ENCODE measurements at regions not wholly inside any gene's neighbourhood (a gene's known extent, or its start where the extent isn't known, plus 50 kb on each side); places are given as distances from the start of the nearest gene placed in this dataset.
"Not testable (repeated sequence)": the region's sequence is repeated elsewhere in the genome, so short reads cannot be mapped to it uniquely, and the experiment has no call there.

DNA sequence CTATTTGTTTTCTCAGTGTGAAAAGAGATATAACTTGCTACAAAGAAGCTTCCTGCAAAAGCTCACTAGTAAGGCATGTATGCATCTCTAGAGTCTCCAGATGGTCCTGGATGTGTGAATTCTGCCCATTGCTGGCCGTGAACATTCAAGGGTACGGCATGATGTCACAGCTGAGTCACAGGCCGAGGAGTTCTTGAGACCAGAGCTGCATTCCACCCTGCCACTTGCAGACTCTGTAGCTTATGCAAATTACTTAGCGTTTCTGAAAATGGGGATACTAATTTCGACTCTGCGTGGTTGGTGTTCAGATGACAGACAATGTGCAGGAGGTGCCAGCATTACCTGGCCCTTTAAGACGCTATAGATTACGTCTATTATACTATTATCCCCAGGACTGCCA lies 470.7 kb downstream of the ZNF536 start:
- no peak overlapping the region for H3K4me3 ChIP-seq
- ATAC-seq (ENCODE audit: low FRiP score in 2 of 2) = no peak
- H3K36me3 ChIP-seq = no peaks in the 10 kb centered on the region
- H3K27me3 ChIP-seq = no peaks in the 10 kb centered on the region
- no peaks in the 10 kb centered on the region for H3K4me1 ChIP-seq
- no peak for DNase-seq
- H3K9me3 ChIP-seq = no peaks in the 10 kb centered on the region
- no peak for TF ChIP-seq CTCF (IDR thresholded peaks at IDR 0.05)
- TF ChIP-seq EP300 (IDR thresholded peaks at IDR 0.05) = no peak
- no peak for TF ChIP-seq POLR2AphosphoS5 (IDR thresholded peaks at IDR 0.05)
- no peak for TF ChIP-seq POLR2A (IDR thresholded peaks at IDR 0.05)
- 88 to 96% methylated on average over 8 of the region's 8 CpGs for WGBS, 2 donors
- no peak overlapping the region for H3K27ac ChIP-seq

GRCh38 chr19:30841934-30842333 lies 469.8 kb downstream of the ZNF536 start:
- H3K27ac ChIP-seq = no peak overlapping the region
- DNase-seq = no peak
- 93 to 96% methylated on average over 4 to 5 of the region's 5 CpGs for WGBS, 2 donors
- H3K27me3 ChIP-seq = no peaks in the 10 kb centered on the region
- H3K36me3 ChIP-seq = no peaks in the 10 kb centered on the region
- no peaks in the 10 kb centered on the region for H3K9me3 ChIP-seq
- peak in 1 of 2 donors; percentile 43 for ATAC-seq (ENCODE audit: low FRiP score in 2 of 2)
- no peak overlapping the region for H3K4me3 ChIP-seq
- TF ChIP-seq CTCF (IDR thresholded peaks at IDR 0.05) (no peak), EP300 (IDR thresholded peaks at IDR 0.05) (no peak), POLR2A (IDR thresholded peaks at IDR 0.05) (no peak), POLR2AphosphoS5 (IDR thresholded peaks at IDR 0.05) (no peak)
- no peaks in the 10 kb centered on the region for H3K4me1 ChIP-seq

DNA sequence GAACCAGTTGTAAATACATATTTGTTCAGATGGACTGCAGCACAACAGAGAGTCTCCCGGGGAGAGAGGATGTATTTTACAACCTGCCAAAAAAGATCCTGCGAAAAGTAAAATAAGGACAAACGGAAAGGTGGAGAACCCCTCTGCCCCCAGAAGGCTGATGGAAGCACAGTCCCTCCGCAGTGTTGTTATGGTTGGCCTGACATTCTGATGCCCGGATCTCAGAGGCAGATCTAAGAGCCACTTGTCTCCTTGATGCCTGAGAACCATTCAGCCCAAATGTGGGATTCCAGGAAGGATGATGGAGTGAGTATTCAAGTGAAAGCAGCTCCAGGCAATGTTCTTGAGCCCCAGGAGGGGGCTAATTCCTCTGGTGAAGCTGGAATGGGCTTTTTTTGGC lies 458.7 kb downstream of the ZNF536 start:
- TF ChIP-seq POLR2AphosphoS5 (IDR thresholded peaks at IDR 0.05) = no peak
- TF ChIP-seq EP300 (IDR thresholded peaks at IDR 0.05) = no peak
- TF ChIP-seq POLR2A (IDR thresholded peaks at IDR 0.05) = no peak
- TF ChIP-seq CTCF (IDR thresholded peaks at IDR 0.05) = no peak
- H3K27me3 ChIP-seq = no peaks in the 10 kb centered on the region
- WGBS, 2 donors = 78 to 89% methylated on average over 5 of the region's 5 CpGs
- no peak for ATAC-seq (ENCODE audit: low FRiP score in 2 of 2)
- H3K36me3 ChIP-seq = no peaks in the 10 kb centered on the region
- H3K27ac ChIP-seq = no peak overlapping the region
- no peak overlapping the region for H3K4me3 ChIP-seq
- DNase-seq = no peak
- H3K9me3 ChIP-seq = peaks cover 0 to 8% (median 0%) of the 10 kb centered on the region in 4 donors
- H3K4me1 ChIP-seq = no peaks in the 10 kb centered on the region

- not testable (repeated sequence) for H3K36me3 ChIP-seq; DNase-seq; ATAC-seq (ENCODE audit: low FRiP score in 2 of 2); H3K4me1 ChIP-seq; H3K27me3 ChIP-seq; H3K27ac ChIP-seq; H3K9me3 ChIP-seq; H3K4me3 ChIP-seq
- WGBS, 2 donors = 89 to 92% methylated on average over 5 of the region's 5 CpGs
These were observed 453.3 kb downstream of the ZNF536 start for GRCh38 chr19:30825505-30825904.

- DNase-seq (no peak), ATAC-seq (ENCODE audit: low FRiP score in 2 of 2) (no peak)
- peaks cover 0 to 8% (median 0%) of the 10 kb centered on the region in 4 donors for H3K9me3 ChIP-seq
- 74 to 88% methylated on average over 2 of the region's 2 CpGs for WGBS, 2 donors
- H3K27ac ChIP-seq = no peak overlapping the region
- no peaks in the 10 kb centered on the region for H3K27me3 ChIP-seq
- no peaks in the 10 kb centered on the region for H3K4me1 ChIP-seq
- TF ChIP-seq POLR2A (IDR thresholded peaks at IDR 0.05) (no peak), EP300 (IDR thresholded peaks at IDR 0.05) (no peak), CTCF (IDR thresholded peaks at IDR 0.05) (no peak), POLR2AphosphoS5 (IDR thresholded peaks at IDR 0.05) (no peak)
- no peaks in the 10 kb centered on the region for H3K36me3 ChIP-seq
- no peak overlapping the region for H3K4me3 ChIP-seq
These were observed 452.6 kb downstream of the ZNF536 start for GRCh38 chr19:30824809-30825208.
